Aorta (tissue), 5 donors: ENCODE measurements at regions not wholly inside any gene's neighbourhood (a gene's known extent, or its start where the extent isn't known, plus 50 kb on each side); places are given as distances from the start of the nearest gene placed in this dataset.
"Not testable (repeated sequence)": the region's sequence is repeated elsewhere in the genome, so short reads cannot be mapped to it uniquely, and the experiment has no call there.

Experiments
- ATAC-seq: fragments of 200-7000 bp; cut with Tn5 transposase; one replicate; pipeline ENCODE4 v1.9.1; 2022; ENCODE audit warnings: moderate library complexity; ENCODE audit not compliant: low FRiP score
- DNase-seq, 2 donors: peaks; one replicate each; pipeline ENCODE4 v3.0.0-alpha.2; 2020
- H3K27ac ChIP-seq, 2 donors: one replicate each; pipeline ENCODE4 v1.5.1; 2013; ENCODE audit warnings: low read length in 2 of 2, mild to moderate bottlenecking in 2 of 2, moderate library complexity in 2 of 2, control low read depth in 1 of 2, inconsistent platforms in 1 of 2, low read depth in 1 of 2
- H3K27me3 ChIP-seq, 2 donors: one replicate each; pipeline ENCODE4 v1.6.1; 2013; ENCODE audit warnings: control low read depth in 1 of 2, low read length in 1 of 2, mild to moderate bottlenecking in 1 of 2, moderate library complexity in 1 of 2; ENCODE audit not compliant: insufficient read depth in 2 of 2, control insufficient read depth in 1 of 2
- H3K36me3 ChIP-seq, 2 donors: one replicate each; pipeline ENCODE4 v1.6.1; 2013; ENCODE audit warnings: control low read depth in 1 of 2, low read length in 1 of 2, mild to moderate bottlenecking in 1 of 2; ENCODE audit not compliant: insufficient read depth in 2 of 2, control insufficient read depth in 1 of 2
- H3K4me1 ChIP-seq, 2 donors: one replicate each; pipeline ENCODE4 v1.6.1; 2013; ENCODE audit warnings: low read length in 2 of 2, control low read depth in 1 of 2, mild to moderate bottlenecking in 1 of 2, moderate library complexity in 1 of 2; ENCODE audit not compliant: insufficient read depth in 2 of 2, control insufficient read depth in 1 of 2
- H3K4me3 ChIP-seq, 2 donors: one replicate each; pipeline ENCODE4 v1.5.1; 2013; ENCODE audit warnings: low read length in 2 of 2, control low read depth in 1 of 2, mild to moderate bottlenecking in 1 of 2
- H3K9me3 ChIP-seq: one replicate; pipeline ENCODE4 v1.6.1; 2013; ENCODE audit warnings: mild to moderate bottlenecking, low read length; ENCODE audit not compliant: control insufficient read depth
- WGBS, 2 donors: extraction: QIAGEN DNeasy Blood & Tissue Kit; methylation state at CpG; one replicate each; pipeline ENCODE4 v1.1.7; 2013; 5-methylcytosine and 5-hydroxymethylcytosine counted together
- intact Hi-C, 2 donors: fragments of 100-400 bp; cut with DNase I; formaldehyde crosslinking; loops; one replicate each; pipeline versions ENCODE4 v1.14.2 to v1.15.0; 2022
- donor health status: healthy with polysubstance abuse.
- donor health status: Bipolar disorder and iron deficiency.
- donor health status: DM: no; HTN: no; CAD: no.
- donor health status: DM: no; HTN: no; CAD: no.
- donor health status: DM: yes; HTN: yes; CAD: no.

DNA sequence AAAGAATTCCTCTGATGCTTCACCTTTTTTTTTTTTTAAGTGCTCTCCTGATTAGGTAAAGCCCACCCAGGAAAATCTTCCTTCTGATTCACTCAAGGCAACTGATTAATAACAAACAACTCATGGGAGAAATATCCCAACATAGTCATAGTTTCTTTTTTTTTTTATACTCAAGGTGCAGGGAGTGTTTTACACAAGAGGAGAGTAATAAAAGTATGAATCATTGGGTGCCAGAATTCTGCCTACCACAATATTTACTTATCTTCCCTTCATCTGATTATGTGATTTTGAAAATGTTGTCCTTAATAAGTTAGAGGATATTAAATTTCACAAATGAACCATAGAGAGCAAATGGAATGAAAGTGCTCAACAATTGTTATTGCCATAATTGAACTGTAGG, 329.9 kb downstream of the TECRL start:
- Histone ChIP-seq H3K4me1 (no peaks in the 10 kb centered on the region), H3K27me3 (no peaks in the 10 kb centered on the region), H3K27ac (no peak overlapping the region), H3K4me3 (no peak overlapping the region), H3K9me3 (no peaks in the 10 kb centered on the region), H3K36me3 (no peaks in the 10 kb centered on the region)
- intact Hi-C loops = no loop called here
- DNase-seq (no peak), ATAC-seq (no peak)

DNA sequence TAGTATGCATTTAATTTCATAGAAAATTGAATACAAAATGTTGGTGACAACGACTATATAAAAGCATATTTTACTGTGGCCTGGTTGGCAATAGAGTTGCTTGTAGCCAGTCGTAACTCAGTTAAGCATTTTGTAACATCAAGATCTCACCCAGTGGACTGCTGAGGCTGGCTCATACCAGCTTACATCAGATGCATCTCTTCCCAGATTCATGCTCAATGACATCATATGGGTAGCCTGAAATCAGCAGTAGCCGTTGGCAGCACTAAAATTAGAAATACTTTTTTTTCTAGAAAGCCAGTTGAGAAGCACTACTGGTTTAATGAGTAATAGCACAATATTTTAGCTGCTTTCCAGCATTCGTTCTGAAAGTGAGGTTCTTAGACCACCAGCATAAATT, 341.2 kb downstream of the TECRL start:
- no peaks in the 10 kb centered on the region for H3K4me1 ChIP-seq
- H3K36me3 ChIP-seq = no peaks in the 10 kb centered on the region
- no peak for ATAC-seq
- no peaks in the 10 kb centered on the region for H3K27me3 ChIP-seq
- DNase-seq = no peak
- no peaks in the 10 kb centered on the region for H3K9me3 ChIP-seq
- no peak overlapping the region for H3K27ac ChIP-seq
- WGBS, 2 donors = 30 to 36% methylated on average over 4 of the region's 4 CpGs
- no peak overlapping the region for H3K4me3 ChIP-seq
- intact Hi-C loops = no loop called here

DNA sequence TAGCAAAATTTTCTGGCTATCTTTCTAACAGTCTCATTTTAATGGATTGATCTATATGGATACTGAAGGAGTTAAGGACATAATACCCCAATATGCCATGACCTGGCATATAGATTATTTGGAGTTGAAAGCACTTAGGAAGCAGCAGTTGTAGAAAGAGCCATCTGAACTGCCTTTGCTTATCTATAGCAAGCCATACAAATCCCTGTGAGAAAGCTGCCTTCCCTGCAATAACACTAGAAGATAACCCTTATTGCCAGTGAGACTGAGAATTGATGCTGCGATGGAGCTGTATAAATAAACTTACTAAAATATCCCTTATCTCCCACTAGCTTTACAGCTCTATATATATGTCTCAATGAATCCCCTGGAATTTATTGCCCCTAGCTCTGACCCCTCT, 346.3 kb downstream of the TECRL start:
- H3K36me3 ChIP-seq = no peaks in the 10 kb centered on the region
- H3K9me3 ChIP-seq = no peaks in the 10 kb centered on the region
- H3K4me3 ChIP-seq = no peak overlapping the region
- ATAC-seq (no peak), DNase-seq (no peak)
- H3K27ac ChIP-seq = no peak overlapping the region
- intact Hi-C loops = no loop called here
- no peaks in the 10 kb centered on the region for H3K4me1 ChIP-seq
- H3K27me3 ChIP-seq = no peaks in the 10 kb centered on the region
- WGBS, 2 donors = 13 to 27% methylated on average over 1 of the region's 1 CpG

DNA sequence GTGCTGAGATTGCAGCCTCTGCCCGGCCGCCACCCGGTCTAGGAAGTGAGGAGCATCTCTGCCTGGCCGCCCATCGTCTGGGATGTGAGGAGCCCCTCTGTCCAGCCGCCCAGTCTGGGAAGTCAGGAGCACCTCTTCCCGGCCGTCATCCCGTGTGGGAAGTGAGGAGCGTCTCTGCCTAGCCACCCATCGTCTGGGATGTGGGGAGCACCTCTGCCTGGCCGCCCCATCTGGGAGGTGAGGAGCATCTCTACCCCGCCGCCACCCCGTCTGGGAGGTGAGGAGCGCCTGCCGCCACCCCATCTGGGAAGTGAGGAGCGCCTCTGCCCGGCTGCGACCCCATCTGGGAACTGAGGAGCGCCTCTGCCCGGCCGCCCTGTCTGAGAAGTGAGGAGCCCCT, 372.2 kb downstream of the TECRL start:
- H3K4me1 ChIP-seq, H3K9me3 ChIP-seq, H3K36me3 ChIP-seq, ATAC-seq, H3K27ac ChIP-seq, intact Hi-C loops, H3K4me3 ChIP-seq, H3K27me3 ChIP-seq, DNase-seq: not testable (repeated sequence)
- WGBS, 2 donors = 96 to 97% methylated on average over 23 of the region's 23 CpGs

DNA sequence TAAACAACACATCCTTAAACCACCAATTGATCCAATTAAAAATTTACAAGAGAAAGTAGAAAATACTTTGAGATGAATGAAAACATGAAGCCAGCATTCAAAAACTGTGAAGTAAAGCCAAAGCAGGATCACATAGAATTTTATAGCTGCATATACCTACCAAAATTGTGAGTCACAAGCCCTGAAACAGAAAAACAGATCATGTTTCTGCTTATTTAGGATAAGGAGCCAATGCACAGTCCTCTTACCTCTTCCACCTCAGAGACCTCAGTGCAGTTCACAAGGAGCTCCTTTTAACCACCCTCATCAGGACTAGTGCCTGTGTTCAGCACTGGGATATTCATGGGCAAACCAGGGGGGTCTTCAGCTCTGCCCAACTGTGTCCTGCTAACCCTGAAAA, 386.7 kb downstream of the TECRL start:
- Histone ChIP-seq H3K27ac (no peak overlapping the region), H3K4me3 (no peak overlapping the region), H3K36me3 (no peaks in the 10 kb centered on the region), H3K4me1 (no peaks in the 10 kb centered on the region), H3K9me3 (peaks cover 2% of the 10 kb centered on the region), H3K27me3 (no peaks in the 10 kb centered on the region)
- ATAC-seq (no peak), DNase-seq (no peak)
- intact Hi-C loops = no loop called here

DNA sequence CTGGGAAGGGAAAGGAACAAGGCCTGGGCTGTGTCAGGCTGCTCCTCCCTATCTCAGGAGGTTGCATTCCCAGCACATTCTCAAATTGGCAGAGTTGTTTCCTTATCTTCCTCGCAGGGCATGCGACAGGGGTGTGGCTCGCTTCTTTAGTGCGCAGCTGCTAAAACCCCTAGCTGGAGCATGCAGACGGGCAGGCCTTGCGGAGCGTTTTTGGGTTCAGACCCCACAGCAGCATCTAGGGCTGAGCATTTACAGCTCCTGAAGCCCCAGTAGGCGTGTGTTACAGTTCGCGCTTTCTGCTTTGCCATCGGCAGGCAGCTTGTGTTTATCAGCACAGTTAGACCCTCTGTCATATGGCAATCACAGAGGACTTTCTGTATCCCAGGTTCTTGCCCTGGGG, 392.4 kb downstream of the TECRL start:
- ATAC-seq (no peak), DNase-seq (no peak)
- Histone ChIP-seq H3K36me3 (no peaks in the 10 kb centered on the region), H3K9me3 (no peaks in the 10 kb centered on the region), H3K27me3 (peaks cover 0 to 1% of the 10 kb centered on the region in 2 donors), H3K4me1 (no peaks in the 10 kb centered on the region), H3K4me3 (no peak overlapping the region), H3K27ac (no peak overlapping the region)
- 79 to 92% methylated on average over 11 of the region's 11 CpGs for WGBS, 2 donors
- intact Hi-C loops = no loop called here

DNA sequence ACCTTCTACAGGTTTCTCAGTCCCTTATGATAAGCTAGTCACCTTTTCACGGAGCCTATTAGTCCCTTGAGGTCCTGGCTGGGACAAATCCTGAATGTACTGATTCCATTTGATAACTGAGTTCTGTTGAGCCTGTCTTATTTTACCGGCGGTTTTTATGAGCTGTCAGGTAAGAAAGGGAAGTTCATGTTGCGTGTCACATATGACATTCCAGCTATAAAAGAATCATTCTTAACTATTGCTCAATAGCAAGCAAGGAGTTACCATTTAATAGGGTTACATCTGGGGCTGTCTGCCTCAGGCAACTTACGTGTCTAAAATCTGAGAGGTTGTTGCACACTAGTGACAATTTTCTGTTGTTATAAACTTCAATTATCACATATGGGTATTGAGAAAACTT, 394.6 kb downstream of the TECRL start:
- peaks cover 0 to 1% of the 10 kb centered on the region in 2 donors for H3K27me3 ChIP-seq
- H3K4me3 ChIP-seq = no peak overlapping the region
- no peak overlapping the region for H3K27ac ChIP-seq
- H3K36me3 ChIP-seq = no peaks in the 10 kb centered on the region
- ATAC-seq (no peak), DNase-seq (no peak)
- WGBS, 2 donors = 64 to 74% methylated on average over 5 of the region's 5 CpGs
- H3K9me3 ChIP-seq = no peaks in the 10 kb centered on the region
- no peaks in the 10 kb centered on the region for H3K4me1 ChIP-seq
- intact Hi-C loops = no loop called here

DNA sequence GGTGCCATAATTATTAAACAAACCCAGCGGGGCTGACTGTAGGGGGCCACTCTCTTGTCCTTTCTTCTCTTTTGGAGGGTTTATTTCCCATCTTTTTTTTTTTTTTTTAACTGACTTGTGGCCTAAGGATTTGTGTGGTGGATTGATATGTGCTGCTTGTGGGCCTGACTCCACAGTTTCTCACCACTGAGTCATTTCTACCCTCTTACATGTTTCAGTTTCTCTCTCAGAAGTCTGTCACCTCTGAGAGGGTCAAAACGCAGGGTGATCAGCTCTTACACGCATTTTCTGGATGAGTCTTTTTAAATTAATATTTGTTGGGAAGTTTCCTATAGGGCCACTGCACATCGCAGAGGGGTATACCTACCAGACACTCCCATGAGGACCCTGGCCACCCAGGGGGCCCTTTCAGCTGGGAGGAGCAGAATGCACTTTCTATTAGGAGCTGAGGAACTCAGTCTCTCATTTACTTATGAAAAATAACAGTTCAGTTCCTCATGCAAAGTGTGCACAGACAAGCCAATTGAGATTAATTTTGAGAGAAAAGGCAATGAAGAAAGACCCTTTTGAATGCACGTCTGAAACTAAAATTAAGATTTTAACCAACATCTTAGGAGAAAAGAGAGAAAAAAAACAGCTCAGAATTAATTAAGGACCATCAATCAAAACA, 407.9 kb downstream of the TECRL start:
- Histone ChIP-seq H3K27ac (no peak overlapping the region), H3K9me3 (no peaks in the 10 kb centered on the region), H3K4me3 (no peak overlapping the region), H3K4me1 (no peaks in the 10 kb centered on the region), H3K36me3 (no peaks in the 10 kb centered on the region), H3K27me3 (no peaks in the 10 kb centered on the region)
- no peak for DNase-seq
- WGBS, 2 donors = 82 to 85% methylated on average over 5 of the region's 5 CpGs
- intact Hi-C loops = no loop called here
- ATAC-seq = no peak

DNA sequence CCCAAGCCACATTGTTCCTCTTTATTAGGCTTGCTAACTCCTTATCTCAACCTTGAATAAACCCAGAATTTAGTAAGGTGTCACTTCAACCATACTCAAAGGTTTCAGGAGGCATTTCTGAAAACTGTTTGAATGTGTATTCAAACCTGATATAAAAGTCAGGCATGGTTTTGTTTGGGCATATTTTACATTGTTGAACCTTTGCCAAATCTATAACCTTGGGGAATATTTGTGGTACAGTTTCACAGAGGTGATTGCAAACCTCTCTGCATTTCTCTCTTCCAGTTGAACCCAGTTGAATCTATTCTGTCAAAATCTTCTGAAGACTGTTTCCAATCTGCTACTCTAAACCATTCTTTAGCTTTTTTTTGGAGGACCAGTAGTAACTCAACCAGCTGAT, 409.0 kb downstream of the TECRL start:
- H3K4me1 ChIP-seq = no peaks in the 10 kb centered on the region

More for the DNA sequence above, 409.0 kb downstream of the TECRL start:
- Histone ChIP-seq H3K9me3 (no peaks in the 10 kb centered on the region), H3K27ac (no peak overlapping the region), H3K4me3 (no peak overlapping the region), H3K27me3 (no peaks in the 10 kb centered on the region), H3K36me3 (no peaks in the 10 kb centered on the region)
- ATAC-seq = no peak
- DNase-seq = no peak
- intact Hi-C loops = no loop called here
